Spleen (tissue), 11 donors: ENCODE measurements at regions not wholly inside any gene's neighbourhood (a gene's known extent, or its start where the extent isn't known, plus 50 kb on each side); places are given as distances from the start of the nearest gene placed in this dataset.

Experiments
- DNase-seq: peaks from one replicate; pipeline ENCODE4 v3.0.0-alpha.2; 2020
- H3K27ac ChIP-seq, 8 donors: fragments of 200-600 bp; sonication (generic) in 7 of 8; 1 replicate in 4 of 8; 2 replicates in 4 of 8; pipeline versions ENCODE4 v1.5.0 to v1.8.0; 2016 to 2021; ENCODE audit warnings: inconsistent platforms in 4 of 8, mild to moderate bottlenecking in 4 of 8, moderate library complexity in 1 of 8
- H3K27me3 ChIP-seq, 7 donors: fragments of 200-600 bp; sonication (generic) in 6 of 7; replicated peaks in 1 of 7; 1 replicate in 4 of 7; 2 replicates in 3 of 7; pipeline versions ENCODE4 v1.5.0 to v1.8.0; 2016 to 2021; ENCODE audit warnings: inconsistent platforms in 3 of 7, mild to moderate bottlenecking in 1 of 7
- H3K36me3 ChIP-seq, 6 donors: fragments of 200-600 bp; sonication (generic) in 5 of 6; 1 replicate in 4 of 6; 2 replicates in 2 of 6; pipeline versions ENCODE4 v1.5.0 to v1.8.0; 2016 to 2021; ENCODE audit warnings: inconsistent platforms in 2 of 6
- H3K4me1 ChIP-seq, 6 donors: fragments of 200-600 bp; sonication (generic) in 5 of 6; 1 replicate in 3 of 6; 2 replicates in 3 of 6; pipeline versions ENCODE4 v1.5.0 to v1.8.0; 2016 to 2021; ENCODE audit warnings: inconsistent platforms in 3 of 6
- H3K4me3 ChIP-seq, 8 donors: fragments of 200-600 bp; sonication (generic) in 7 of 8; 1 replicate in 4 of 8; 2 replicates in 4 of 8; pipeline versions ENCODE4 v1.5.0 to v1.8.0; 2016 to 2021; ENCODE audit warnings: inconsistent platforms in 4 of 8, mild to moderate bottlenecking in 4 of 8, moderate library complexity in 2 of 8
- H3K9me3 ChIP-seq, 8 donors: fragments of 200-600 bp; sonication (generic) in 7 of 8; 1 replicate in 4 of 8; 2 replicates in 4 of 8; pipeline versions ENCODE4 v1.5.0 to v1.8.0; 2016 to 2021; ENCODE audit warnings: inconsistent platforms in 4 of 8
- POLR2A ChIP-seq, 3 donors: fragments of 450-650 bp; IDR thresholded peaks; one replicate each; pipeline ENCODE4 v1.5.1; 2017; ENCODE audit warnings: antibody characterized with exemption in 3 of 3, mild to moderate bottlenecking in 1 of 3
- POLR2AphosphoS5 ChIP-seq, 3 donors: sonication (generic); formaldehyde crosslinking; IDR thresholded peaks; one replicate each; pipeline ENCODE4 v1.5.1; 2017; ENCODE audit warnings: antibody characterized with exemption in 3 of 3
- WGBS, 5 donors: extraction: QIAGEN DNeasy Blood & Tissue Kit in 3 of 5; methylation state at CpG; one replicate each; pipeline versions ENCODE4 v1.1.5 to v1.1.7; 2013 to 2018; 5-methylcytosine and 5-hydroxymethylcytosine counted together
- intact Hi-C: fragments of 100-400 bp; cut with DNase I; formaldehyde crosslinking; loops from one replicate; pipeline ENCODE4 v1.15.0; 2023; ENCODE audit warnings: low total_unique reads
- TF ChIP-seq, protein P1 (sequence below), 11 experiments: fragments of 200-600 bp in 7 of 11; fragments of 450-650 bp in 4 of 11; sonication (generic) in 4 of 11; IDR thresholded peaks in 8 of 11; conservative IDR thresholded peaks in 3 of 11; 1 replicate in 7 of 11; 2 replicates in 4 of 11; pipeline versions ENCODE4 v1.4.0 to v1.8.0; 2016 to 2021; ENCODE audit warnings: antibody characterized with exemption in 11 of 11, inconsistent platforms in 4 of 11, mild to moderate bottlenecking in 1 of 11
- donor health status: healthy with polysubstance abuse.
- donor health status: DM: no; HTN: no; CAD: no; lungs with moderate emphysema.
- donor health status: DM: no; HTN: no; CAD: no.
- donor health status: Bipolar disorder and iron deficiency.
- donor health status: healthy.
- donor health status: DM: no; HTN: no; CAD: no.
- donor health status: DM: yes; HTN: yes; CAD: no.

GRCh38 chr14:100467939-100468338 lies 119.3 kb downstream of the BEGAIN start:
- Histone ChIP-seq H3K4me1 (no peaks in the 10 kb centered on the region), H3K36me3 (peaks cover 0 to 51% (median 3%) of the 10 kb centered on the region in 6 donors), H3K9me3 (no peaks in the 10 kb centered on the region), H3K4me3 (no peak overlapping the region), H3K27me3 (no peaks in the 10 kb centered on the region), H3K27ac (no peak overlapping the region)
- WGBS, 5 donors, result 86 to 91% (median 89%) methylated on average over 4 to 17 of the region's 17 CpGs
- TF ChIP-seq, protein P1, sequence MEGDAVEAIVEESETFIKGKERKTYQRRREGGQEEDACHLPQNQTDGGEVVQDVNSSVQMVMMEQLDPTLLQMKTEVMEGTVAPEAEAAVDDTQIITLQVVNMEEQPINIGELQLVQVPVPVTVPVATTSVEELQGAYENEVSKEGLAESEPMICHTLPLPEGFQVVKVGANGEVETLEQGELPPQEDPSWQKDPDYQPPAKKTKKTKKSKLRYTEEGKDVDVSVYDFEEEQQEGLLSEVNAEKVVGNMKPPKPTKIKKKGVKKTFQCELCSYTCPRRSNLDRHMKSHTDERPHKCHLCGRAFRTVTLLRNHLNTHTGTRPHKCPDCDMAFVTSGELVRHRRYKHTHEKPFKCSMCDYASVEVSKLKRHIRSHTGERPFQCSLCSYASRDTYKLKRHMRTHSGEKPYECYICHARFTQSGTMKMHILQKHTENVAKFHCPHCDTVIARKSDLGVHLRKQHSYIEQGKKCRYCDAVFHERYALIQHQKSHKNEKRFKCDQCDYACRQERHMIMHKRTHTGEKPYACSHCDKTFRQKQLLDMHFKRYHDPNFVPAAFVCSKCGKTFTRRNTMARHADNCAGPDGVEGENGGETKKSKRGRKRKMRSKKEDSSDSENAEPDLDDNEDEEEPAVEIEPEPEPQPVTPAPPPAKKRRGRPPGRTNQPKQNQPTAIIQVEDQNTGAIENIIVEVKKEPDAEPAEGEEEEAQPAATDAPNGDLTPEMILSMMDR (IDR thresholded peaks at IDR 0.05 in 8 of 11, conservative IDR thresholded peaks at IDR 0.05 in 3 of 11), result no peak
- TF ChIP-seq POLR2A (IDR thresholded peaks at IDR 0.05) (no peak), POLR2AphosphoS5 (IDR thresholded peaks at IDR 0.05) (no peak)
- intact Hi-C loops, result no loop called here
- no peak for DNase-seq

GRCh38 chr14:100468557-100468956 lies 118.7 kb downstream of the BEGAIN start:
- H3K9me3 ChIP-seq, result no peaks in the 10 kb centered on the region
- intact Hi-C loops, result no loop called here
- 78 to 83% (median 80%) methylated on average over 9 of the region's 9 CpGs for WGBS, 5 donors

GRCh38 chr14:100469632-100470522 lies 117.3 kb downstream of the BEGAIN start:
- H3K9me3 ChIP-seq, result no peaks in the 10 kb centered on the region
- no peak overlapping the region for H3K4me3 ChIP-seq
- 84 to 95% (median 91%) methylated on average over 6 of the region's 6 CpGs for WGBS, 5 donors
- DNase-seq, result no peak
- H3K36me3 ChIP-seq, result peaks cover 0 to 52% (median 3%) of the 10 kb centered on the region in 6 donors
- no peaks in the 10 kb centered on the region for H3K27me3 ChIP-seq
- no peak overlapping the region for H3K27ac ChIP-seq
- TF ChIP-seq POLR2AphosphoS5 (IDR thresholded peaks at IDR 0.05), result no peak
- no peak for TF ChIP-seq POLR2A (IDR thresholded peaks at IDR 0.05)
- TF ChIP-seq, protein P1 (IDR thresholded peaks at IDR 0.05 in 8 of 11, conservative IDR thresholded peaks at IDR 0.05 in 3 of 11), result no peak
- intact Hi-C loops, result no loop called here
- no peaks in the 10 kb centered on the region for H3K4me1 ChIP-seq

More at GRCh38 chr14:100468557-100468956, 118.7 kb downstream of the BEGAIN start:
- DNase-seq, result no peak
- TF ChIP-seq, protein P1 (IDR thresholded peaks at IDR 0.05 in 8 of 11, conservative IDR thresholded peaks at IDR 0.05 in 3 of 11), result no peak
- TF ChIP-seq POLR2A (IDR thresholded peaks at IDR 0.05) (no peak), POLR2AphosphoS5 (IDR thresholded peaks at IDR 0.05) (no peak)
- no peaks in the 10 kb centered on the region for H3K4me1 ChIP-seq
- H3K27ac ChIP-seq, result no peak overlapping the region
- H3K36me3 ChIP-seq, result peaks cover 0 to 52% (median 3%) of the 10 kb centered on the region in 6 donors
- no peaks in the 10 kb centered on the region for H3K27me3 ChIP-seq
- no peak overlapping the region for H3K4me3 ChIP-seq

GRCh38 chr14:100470523-100470897 lies 116.7 kb downstream of the BEGAIN start:
- Histone ChIP-seq H3K27ac (no peak overlapping the region), H3K4me3 (no peak overlapping the region), H3K36me3 (peaks cover 0 to 52% (median 3%) of the 10 kb centered on the region in 6 donors), H3K9me3 (no peaks in the 10 kb centered on the region), H3K4me1 (no peaks in the 10 kb centered on the region), H3K27me3 (no peaks in the 10 kb centered on the region)
- DNase-seq, result no peak
- intact Hi-C loops, result no loop called here
- 81 to 99% (median 96%) methylated on average over 2 of the region's 2 CpGs for WGBS, 5 donors
- TF ChIP-seq POLR2A (IDR thresholded peaks at IDR 0.05) (no peak), POLR2AphosphoS5 (IDR thresholded peaks at IDR 0.05) (no peak)
- TF ChIP-seq, protein P1 (IDR thresholded peaks at IDR 0.05 in 8 of 11, conservative IDR thresholded peaks at IDR 0.05 in 3 of 11), result no peak
